SK-N-SH (cell line): ENCODE measurements at regions not wholly inside any gene's neighbourhood (a gene's known extent, or its start where the extent isn't known, plus 50 kb on each side); places are given as distances from the start of the nearest gene placed in this dataset.
A peak's percentile ranks its signal among the peaks of the same experiment; 100 is the strongest.

Source experiments
- CTCF ChIA-PET: fragments of 300-600, 350-600 bp; formaldehyde crosslinking; extraction: SDS; loops from one replicate; lab custom pipeline; 2021; lab: Yijun Ruan, JAX
- POLR2A ChIA-PET: fragments of 350-600 bp; sonication (Branson Sonifier 250); formaldehyde crosslinking; extraction: SDS; loops from one replicate; lab custom pipeline; 2020; ENCODE audit warnings: antibody characterized with exemption, inconsistent platforms; lab: Yijun Ruan, JAX
- DNase-seq: peaks from one replicate; pipeline ENCODE4 v3.0.0; 2012
- H2AFZ ChIP-seq: fragments of 200-600 bp; sonication (generic); 2 replicates; pipeline ENCODE4 v1.8.1; 2016; ENCODE audit warnings: antibody characterized with exemption, mild to moderate bottlenecking, low read depth
- H3F3A ChIP-seq: fragments of 200-600 bp; sonication (generic); replicated peaks from 2 replicates; pipeline ENCODE3; 2016; ENCODE audit warnings: antibody characterized with exemption, mild to moderate bottlenecking; ENCODE audit not compliant: insufficient read depth
- H3K27ac ChIP-seq, 2 experiments: fragments of 200-500 bp in 1 of 2; fragments of 200-600 bp in 1 of 2; sonication (Bioruptor generic) in 1 of 2; sonication (generic), shearing (Covaris generic) in 1 of 2; 2 replicates each; pipeline versions ENCODE4 v1.5.1 to v1.6.1; 2014 to 2016; ENCODE audit warnings: low read depth in 2 of 2, inconsistent platforms in 1 of 2, low read length in 1 of 2, mild to moderate bottlenecking in 1 of 2, mixed read lengths in 1 of 2
- H3K27me3 ChIP-seq: fragments of 200-600 bp; sonication (generic), shearing (Covaris generic); 2 replicates; pipeline ENCODE4 v1.6.1; 2016; ENCODE audit warnings: mixed run types; ENCODE audit not compliant: insufficient read depth
- H3K36me3 ChIP-seq, 2 experiments: fragments of 200-500 bp in 1 of 2; fragments of 200-600 bp in 1 of 2; sonication (Bioruptor generic) in 1 of 2; sonication (generic) in 1 of 2; replicated peaks in 1 of 2; 2 replicates each; pipeline versions ENCODE3 to v1.5.1; 2014 to 2016; ENCODE audit warnings: low read length in 1 of 2, mild to moderate bottlenecking in 1 of 2; ENCODE audit not compliant: insufficient read depth in 2 of 2, control insufficient read depth in 1 of 2
- H3K4me1 ChIP-seq, 2 experiments: fragments of 200-500 bp in 1 of 2; fragments of 200-600 bp in 1 of 2; sonication (Bioruptor generic) in 1 of 2; sonication (generic), shearing (Covaris generic) in 1 of 2; 2 replicates each; pipeline versions ENCODE4 v1.5.1 to v1.6.1; 2014 to 2016; ENCODE audit warnings: low read depth in 1 of 2, low read length in 1 of 2, mixed run types in 1 of 2; ENCODE audit not compliant: insufficient read depth in 2 of 2, control insufficient read depth in 1 of 2
- H3K4me2 ChIP-seq: fragments of 200-600 bp; sonication (generic), shearing (Covaris generic); 2 replicates; pipeline ENCODE4 v1.6.1; 2017; ENCODE audit warnings: mixed run types
- H3K4me3 ChIP-seq, 2 experiments: fragments of 200-500 bp in 1 of 2; fragments of 200-600 bp in 1 of 2; sonication (Bioruptor generic) in 1 of 2; sonication (generic), shearing (Covaris generic) in 1 of 2; 2 replicates each; pipeline versions ENCODE4 v1.5.1 to v1.8.1; 2014 to 2016; ENCODE audit warnings: low read depth in 2 of 2, inconsistent platforms in 1 of 2, low read length in 1 of 2, mild to moderate bottlenecking in 1 of 2, mixed read lengths in 1 of 2, moderate library complexity in 1 of 2
- H3K79me2 ChIP-seq: fragments of 200-600 bp; sonication (generic); 2 replicates; pipeline ENCODE4 v1.8.1; 2017; ENCODE audit warnings: mild to moderate bottlenecking; ENCODE audit not compliant: insufficient read depth
- H3K9ac ChIP-seq: fragments of 200-600 bp; sonication (generic); 2 replicates; pipeline ENCODE4 v1.6.1; 2017; ENCODE audit warnings: mixed run types
- H3K9me2 ChIP-seq: fragments of 200-600 bp; sonication (generic); 2 replicates; pipeline ENCODE4 v1.6.1; 2017; ENCODE audit warnings: mixed run types
- H3K9me3 ChIP-seq: fragments of 200-600 bp; sonication (generic); 2 replicates; pipeline ENCODE4 v1.6.1; 2017; ENCODE audit warnings: mixed run types, mild to moderate bottlenecking, moderate library complexity
- H4K20me1 ChIP-seq: fragments of 200-600 bp; sonication (generic); 2 replicates; pipeline ENCODE4 v1.6.1; 2017; ENCODE audit warnings: mild to moderate bottlenecking, mixed run types; ENCODE audit not compliant: insufficient read depth
- ELF1 ChIP-seq: IDR thresholded peaks from 2 replicates; pipeline ENCODE4 v1.4.0; 2012
- EP300 ChIP-seq, 2 experiments: IDR thresholded peaks; 2 replicates each; pipeline versions ENCODE4 v1.4.0 to v1.6.1; 2012; ENCODE audit warnings: borderline replicate concordance in 1 of 2, low read depth in 1 of 2, low read length in 1 of 2
- EZH2phosphoT487 ChIP-seq: fragments of 200-600 bp; sonication (generic); IDR thresholded peaks from 2 replicates; pipeline ENCODE4 v1.6.1; 2017; ENCODE audit warnings: low read depth, mixed run types, mild to moderate bottlenecking, antibody characterized with exemption, moderate library complexity, borderline replicate concordance
- FOSL2 ChIP-seq: IDR thresholded peaks from 2 replicates; pipeline ENCODE4 v1.4.0; 2012; ENCODE audit warnings: low read depth, mild to moderate bottlenecking, moderate library complexity, borderline replicate concordance
- FOXJ3 ChIP-seq: sonication (generic); formaldehyde crosslinking; IDR thresholded peaks from 2 replicates; pipeline ENCODE4 v1.5.1; 2020; ENCODE audit warnings: mild to moderate bottlenecking, missing genetic modification reagents
- FOXM1 ChIP-seq: IDR thresholded peaks from 2 replicates; pipeline ENCODE4 v1.4.0; 2012; ENCODE audit warnings: low read depth, mild to moderate bottlenecking
- GABPA ChIP-seq: IDR thresholded peaks from 2 replicates; pipeline ENCODE4 v1.4.0; 2012; ENCODE audit warnings: low read depth, mild to moderate bottlenecking
- GATA2 ChIP-seq: sonication (generic); formaldehyde crosslinking; IDR thresholded peaks from 2 replicates; pipeline ENCODE4 v1.5.0; 2020; ENCODE audit warnings: mild to moderate bottlenecking, missing genetic modification reagents
- IRF3 ChIP-seq: fragments of 150-350 bp; IDR thresholded peaks from 2 replicates; pipeline ENCODE4 v1.6.1; 2016; ENCODE audit warnings: mild to moderate bottlenecking, low read depth, low read length
- JUND ChIP-seq: IDR thresholded peaks from 2 replicates; pipeline ENCODE4 v1.4.0; 2012
- MEF2A ChIP-seq: IDR thresholded peaks from 2 replicates; pipeline ENCODE4 v1.4.0; 2012; ENCODE audit warnings: low read depth, borderline replicate concordance
- MXI1 ChIP-seq: IDR thresholded peaks from 2 replicates; pipeline ENCODE4 v1.6.1; 2012; ENCODE audit warnings: mild to moderate bottlenecking, low read depth, low read length, improper control_type of control experiment
- NFIC ChIP-seq: IDR thresholded peaks from 2 replicates; pipeline ENCODE4 v1.4.0; 2012; ENCODE audit warnings: borderline replicate concordance
- POLR2AphosphoS5 ChIP-seq: IDR thresholded peaks from 2 replicates; pipeline ENCODE4 v1.6.1; 2012; ENCODE audit warnings: low read depth, low read length
- RCOR1 ChIP-seq: fragments of 150-350 bp; IDR thresholded peaks from 2 replicates; pipeline ENCODE4 v1.6.1; 2017; ENCODE audit warnings: antibody characterized with exemption, low read length
- RFX5 ChIP-seq: IDR thresholded peaks from 2 replicates; pipeline ENCODE4 v1.6.1; 2012; ENCODE audit warnings: mild to moderate bottlenecking, improper control_type of control experiment, low read length
- SIN3A ChIP-seq: IDR thresholded peaks from 2 replicates; pipeline ENCODE4 v1.6.1; 2012; ENCODE audit warnings: low read depth, mild to moderate bottlenecking, low read length, moderate library complexity, borderline replicate concordance
- SMC3 ChIP-seq: IDR thresholded peaks from 2 replicates; pipeline ENCODE4 v1.6.1; 2012; ENCODE audit warnings: low read depth, low read length, improper control_type of control experiment
- TAF1 ChIP-seq: IDR thresholded peaks from 2 replicates; pipeline ENCODE4 v1.6.1; 2012; ENCODE audit warnings: low read depth, mild to moderate bottlenecking, low read length, moderate library complexity, borderline replicate concordance
- TCF12 ChIP-seq: IDR thresholded peaks from 2 replicates; pipeline ENCODE4 v1.4.0; 2012
- TEAD4 ChIP-seq: IDR thresholded peaks from 2 replicates; pipeline ENCODE4 v1.4.0; 2012; ENCODE audit warnings: mild to moderate bottlenecking, borderline replicate concordance; ENCODE audit not compliant: insufficient read depth
- USF1 ChIP-seq: IDR thresholded peaks from 2 replicates; pipeline ENCODE4 v1.4.0; 2012; ENCODE audit warnings: low read depth, borderline replicate concordance
- YY1 ChIP-seq: IDR thresholded peaks from 2 replicates; pipeline ENCODE4 v1.4.0; 2012; ENCODE audit warnings: low read depth, mild to moderate bottlenecking
- WGBS: methylation state at CpG from one replicate; pipeline ENCODE4 v1.1.6; 2017; ENCODE audit warnings: low lambda C conversion rate; 5-methylcytosine and 5-hydroxymethylcytosine counted together
- TF ChIP-seq, protein P1 (sequence below): fragments of 150-350 bp; IDR thresholded peaks from 2 replicates; pipeline ENCODE4 v1.6.1; 2017; ENCODE audit warnings: antibody characterized with exemption, low read length, low read depth, borderline replicate concordance
- TF ChIP-seq, protein P2 (sequence below): IDR thresholded peaks from 2 replicates; pipeline ENCODE4; 2012

DNA sequence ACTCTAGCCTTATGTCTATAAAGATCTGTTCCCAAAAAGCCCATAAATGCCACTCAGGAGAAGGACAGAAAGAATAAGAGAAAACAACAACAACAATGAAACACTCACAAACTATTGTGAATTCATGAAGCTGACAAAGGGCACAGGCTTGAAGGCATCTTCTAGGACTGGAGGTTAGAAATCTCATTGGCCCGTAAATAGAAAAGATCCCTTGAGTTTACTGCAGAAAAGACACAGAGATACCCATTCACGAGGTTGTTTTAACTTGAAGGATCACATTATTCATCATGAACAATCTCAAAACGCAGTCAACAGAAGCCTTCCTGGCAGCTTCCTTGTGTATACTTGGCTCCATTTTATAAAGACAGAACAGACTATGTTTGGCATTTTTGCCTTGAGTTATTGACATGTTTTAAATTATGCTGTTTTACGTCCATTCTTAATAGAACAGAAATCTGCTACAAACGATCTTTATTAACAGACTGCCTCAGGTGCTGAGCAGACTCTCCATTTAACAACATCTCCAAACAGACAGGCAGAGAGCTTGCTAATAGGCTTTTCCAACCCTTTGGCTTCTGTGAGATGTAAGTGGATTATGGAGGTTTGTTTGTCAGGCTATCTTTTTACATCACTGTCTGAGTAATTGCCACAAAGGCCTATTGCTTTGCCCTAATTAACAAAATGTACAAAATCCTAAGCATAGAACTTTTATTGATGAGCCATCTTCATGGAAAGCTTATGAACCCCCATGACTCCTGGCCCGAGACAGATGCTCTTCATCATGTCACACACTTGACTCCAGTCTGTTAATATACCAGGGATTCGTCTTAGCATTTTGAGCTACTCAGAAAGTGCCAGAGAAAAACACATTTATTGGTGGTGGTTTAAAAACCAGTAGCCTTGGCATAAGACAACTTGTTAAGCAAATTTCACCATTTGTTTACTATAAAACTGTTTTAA is 735.3 kb upstream of the ZNF608 start (continued):
- TF ChIP-seq SMC3 (peak; percentile 29; the same call in 1 of the 2 replicates), EZH2phosphoT487 (no peak), MXI1 (peak; percentile 80), JUND (no peak), GATA2 (peak; percentile 95), USF1 (no peak), TEAD4 (peak; percentile 16; the same call in 1 of the 2 replicates), IRF3 (no peak), FOXJ3 (peak; percentile 99), SIN3A (no peak), NFIC (no peak), FOXM1 (no peak), TAF1 (no peak), FOSL2 (no peak), ELF1 (no peak), POLR2AphosphoS5 (no peak)

GRCh38 chr5:125483609-125484008 is 737.2 kb upstream of the ZNF608 start:
- Histone ChIP-seq H3K79me2 (no peaks in the 10 kb centered on the region), H3K27me3 (no peaks in the 10 kb centered on the region), H3K9me2 (no peaks in the 10 kb centered on the region), H3K9me3 (no peaks in the 10 kb centered on the region), H3F3A (peaks cover 31% of the 10 kb centered on the region), H3K36me3 (no peaks in the 10 kb centered on the region), H3K27ac (peak overlapping the region; percentile 83 to 100), H3K4me3 (no peak overlapping the region), H2AFZ (no peak overlapping the region), H4K20me1 (peaks cover 7% of the 10 kb centered on the region; the same call in 1 of the 2 replicates), H3K9ac (no peak overlapping the region), H3K4me2 (peak overlapping the region; percentile 58), H3K4me1 (peaks cover 29 to 68% of the 10 kb centered on the region in 2 experiments; a peak in 3 of 4 replicates)
- no peak for DNase-seq
- ChIA-PET POLR2A (interaction anchor here (0.6 to 4.0 kb wide), 3 partner anchors 72 to 736 kb away, joined by 3 to 64 read pairs (median 18); no protein-coding TSS in a partner anchor), CTCF (interaction anchor here (0.6 to 3.9 kb wide), 6 partner anchors 70 to 1812 kb away, joined by 3 to 16 read pairs (median 4); no protein-coding TSS in a partner anchor)
- TF ChIP-seq EP300 (IDR thresholded peaks at IDR 0.05; ENCODE audit: borderline replicate concordance in 1 of 2, low read depth in 1 of 2, low read length in 1 of 2) (no peak), RFX5 (no peak), YY1 (no peak), TAF1 (no peak), NFIC (no peak), SIN3A (no peak), FOXM1 (no peak), MEF2A (no peak), GABPA (no peak), RCOR1 (no peak), TCF12 (no peak), TEAD4 (no peak)
- TF ChIP-seq, protein P1, sequence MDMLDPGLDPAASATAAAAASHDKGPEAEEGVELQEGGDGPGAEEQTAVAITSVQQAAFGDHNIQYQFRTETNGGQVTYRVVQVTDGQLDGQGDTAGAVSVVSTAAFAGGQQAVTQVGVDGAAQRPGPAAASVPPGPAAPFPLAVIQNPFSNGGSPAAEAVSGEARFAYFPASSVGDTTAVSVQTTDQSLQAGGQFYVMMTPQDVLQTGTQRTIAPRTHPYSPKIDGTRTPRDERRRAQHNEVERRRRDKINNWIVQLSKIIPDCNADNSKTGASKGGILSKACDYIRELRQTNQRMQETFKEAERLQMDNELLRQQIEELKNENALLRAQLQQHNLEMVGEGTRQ: no peak
- TF ChIP-seq, protein P2, sequence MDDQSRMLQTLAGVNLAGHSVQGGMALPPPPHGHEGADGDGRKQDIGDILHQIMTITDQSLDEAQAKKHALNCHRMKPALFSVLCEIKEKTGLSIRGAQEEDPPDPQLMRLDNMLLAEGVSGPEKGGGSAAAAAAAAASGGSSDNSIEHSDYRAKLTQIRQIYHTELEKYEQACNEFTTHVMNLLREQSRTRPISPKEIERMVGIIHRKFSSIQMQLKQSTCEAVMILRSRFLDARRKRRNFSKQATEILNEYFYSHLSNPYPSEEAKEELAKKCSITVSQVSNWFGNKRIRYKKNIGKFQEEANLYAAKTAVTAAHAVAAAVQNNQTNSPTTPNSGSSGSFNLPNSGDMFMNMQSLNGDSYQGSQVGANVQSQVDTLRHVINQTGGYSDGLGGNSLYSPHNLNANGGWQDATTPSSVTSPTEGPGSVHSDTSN: no peak
- WGBS: 90% methylated on average over 1 of the region's 1 CpG
